ENCODE measurements at regions not wholly inside any gene's neighbourhood (a gene's known extent, or its start where the extent isn't known, plus 50 kb on each side); places are given as distances from the start of the nearest gene placed in this dataset.
"Not testable (repeated sequence)": the region's sequence is repeated elsewhere in the genome, so short reads cannot be mapped to it uniquely, and the experiment has no call there.

DNA sequence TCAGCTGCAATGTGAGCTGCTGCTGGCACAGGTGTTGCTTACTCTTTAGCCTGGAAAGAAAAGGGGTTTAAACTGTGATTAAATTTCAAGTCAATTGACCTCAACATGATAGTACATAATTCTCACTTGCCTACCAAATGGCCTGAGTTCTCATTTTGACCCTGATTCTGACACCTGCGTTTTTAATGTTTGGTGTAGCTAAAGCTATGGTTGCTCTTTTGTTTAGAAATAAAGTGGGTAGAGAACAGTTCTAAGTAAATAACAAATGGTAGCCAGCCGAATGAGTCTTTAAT lies 100.8 kb upstream of the SOX2 start:
- TF ChIP-seq, protein P1, sequence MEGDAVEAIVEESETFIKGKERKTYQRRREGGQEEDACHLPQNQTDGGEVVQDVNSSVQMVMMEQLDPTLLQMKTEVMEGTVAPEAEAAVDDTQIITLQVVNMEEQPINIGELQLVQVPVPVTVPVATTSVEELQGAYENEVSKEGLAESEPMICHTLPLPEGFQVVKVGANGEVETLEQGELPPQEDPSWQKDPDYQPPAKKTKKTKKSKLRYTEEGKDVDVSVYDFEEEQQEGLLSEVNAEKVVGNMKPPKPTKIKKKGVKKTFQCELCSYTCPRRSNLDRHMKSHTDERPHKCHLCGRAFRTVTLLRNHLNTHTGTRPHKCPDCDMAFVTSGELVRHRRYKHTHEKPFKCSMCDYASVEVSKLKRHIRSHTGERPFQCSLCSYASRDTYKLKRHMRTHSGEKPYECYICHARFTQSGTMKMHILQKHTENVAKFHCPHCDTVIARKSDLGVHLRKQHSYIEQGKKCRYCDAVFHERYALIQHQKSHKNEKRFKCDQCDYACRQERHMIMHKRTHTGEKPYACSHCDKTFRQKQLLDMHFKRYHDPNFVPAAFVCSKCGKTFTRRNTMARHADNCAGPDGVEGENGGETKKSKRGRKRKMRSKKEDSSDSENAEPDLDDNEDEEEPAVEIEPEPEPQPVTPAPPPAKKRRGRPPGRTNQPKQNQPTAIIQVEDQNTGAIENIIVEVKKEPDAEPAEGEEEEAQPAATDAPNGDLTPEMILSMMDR (IDR thresholded peaks at IDR 0.05; ENCODE audit: low read depth, low read length), result no peak
- no peak for DNase-seq (ENCODE audit: low read depth in 2 of 2)
- no peak overlapping the region for H3K4me3 ChIP-seq (replicated peaks in 1 of 2; ENCODE audit: low read depth in 2 of 2, low read length in 2 of 2)

DNA sequence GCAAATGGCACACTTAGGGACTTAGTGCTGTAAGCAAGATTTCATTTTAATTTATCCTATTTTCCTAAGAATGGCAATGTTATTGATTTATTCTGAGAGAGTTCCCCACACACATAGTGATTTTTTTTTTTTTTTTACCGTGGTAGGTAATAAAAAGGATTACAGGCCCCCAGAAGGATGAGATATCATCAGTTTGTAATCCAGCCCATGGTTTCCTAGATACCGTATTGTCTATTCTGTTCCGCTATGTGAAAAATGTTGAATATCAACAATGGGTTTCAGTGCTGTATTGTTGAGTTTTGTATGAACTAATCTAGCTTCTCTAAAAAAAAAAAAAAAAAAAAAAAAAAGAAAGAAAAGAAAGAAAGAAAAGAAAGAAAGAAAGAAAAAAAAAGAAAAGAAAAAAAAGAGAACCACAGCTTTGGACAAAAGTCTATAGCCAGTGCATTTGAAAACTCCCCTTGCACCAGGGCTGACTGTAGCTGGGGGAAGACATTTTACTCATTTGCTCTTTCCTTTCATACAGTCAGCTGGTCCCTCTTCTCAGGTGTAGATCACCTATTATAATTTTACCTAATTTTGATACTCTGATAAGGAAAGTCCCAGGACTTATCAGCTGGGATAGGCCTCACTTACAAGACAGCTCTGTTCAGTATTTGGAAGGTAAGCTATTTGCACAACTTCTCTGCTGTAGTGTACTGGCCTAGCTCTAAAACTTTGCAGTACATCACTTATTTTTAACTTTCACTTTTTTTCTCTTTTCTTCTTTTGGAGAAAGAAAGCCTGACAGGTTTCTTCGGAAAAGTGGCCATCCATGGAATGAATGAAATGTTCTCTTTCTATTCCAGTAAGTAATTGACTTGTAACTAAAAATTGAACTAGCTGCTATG lies 101.4 kb upstream of the SOX2 start:
- DNase-seq (ENCODE audit: low read depth in 2 of 2), result no peak
- TF ChIP-seq, protein P1 (IDR thresholded peaks at IDR 0.05; ENCODE audit: low read depth, low read length), result no peak
- no peak overlapping the region for H3K4me3 ChIP-seq (replicated peaks in 1 of 2; ENCODE audit: low read depth in 2 of 2, low read length in 2 of 2)

DNA sequence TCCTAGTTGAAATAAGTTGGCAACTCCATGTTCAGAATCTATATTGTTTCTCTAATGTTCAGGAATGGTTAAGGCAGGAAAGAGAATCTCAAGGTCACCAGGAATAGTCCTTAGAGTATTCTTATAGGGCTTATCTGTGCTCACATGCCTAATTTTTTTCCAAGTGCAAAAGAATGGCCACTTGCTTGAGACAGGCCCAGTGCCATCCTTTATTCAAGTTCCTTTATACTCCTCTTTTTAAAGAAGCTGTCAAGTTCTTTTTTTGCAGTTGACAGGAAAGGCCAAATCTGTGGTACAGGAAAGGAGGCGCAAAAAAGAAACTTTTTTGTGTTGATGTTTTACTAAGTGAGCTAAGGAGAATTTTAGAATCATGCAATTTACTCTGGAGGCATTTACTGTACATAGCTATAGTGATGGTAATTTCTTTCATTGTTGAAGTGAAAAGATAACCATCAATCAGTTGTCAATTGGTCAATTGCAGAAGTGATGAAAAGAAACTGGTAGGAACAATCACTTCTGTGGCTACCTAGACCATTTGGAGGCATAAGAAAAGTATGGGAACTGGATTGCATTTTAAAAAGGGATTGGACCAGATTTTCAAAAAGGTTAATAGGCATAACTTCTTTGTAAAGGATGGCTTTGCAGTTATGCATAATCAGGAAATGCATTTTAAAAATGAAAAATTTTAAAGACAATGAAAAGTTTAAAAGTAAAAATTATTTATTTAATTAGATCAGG lies 102.5 kb upstream of the SOX2 start:
- no peak for DNase-seq (ENCODE audit: low read depth in 2 of 2)
- TF ChIP-seq, protein P1 (IDR thresholded peaks at IDR 0.05; ENCODE audit: low read depth, low read length), result no peak
- no peak overlapping the region for H3K4me3 ChIP-seq (replicated peaks in 1 of 2; ENCODE audit: low read depth in 2 of 2, low read length in 2 of 2)

DNA sequence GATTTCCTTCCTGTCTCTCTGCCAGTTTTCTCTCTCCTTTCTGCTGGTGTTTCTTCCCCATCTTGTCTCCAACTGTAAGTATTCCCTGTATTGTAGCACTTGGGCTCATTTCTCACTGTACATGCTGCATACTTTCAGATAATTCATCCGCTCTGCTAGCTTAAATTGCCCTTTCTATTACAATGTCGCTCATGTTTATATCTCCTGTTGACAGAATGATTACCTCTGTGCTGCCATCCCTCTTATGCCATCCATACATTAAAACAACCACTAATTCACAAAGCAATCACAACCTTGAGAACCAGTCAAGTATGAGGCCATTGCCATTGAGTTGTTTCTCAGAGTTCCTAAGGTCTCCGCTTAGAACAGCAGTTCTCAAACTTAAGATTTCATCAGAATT lies 107.5 kb upstream of the SOX2 start:
- H3K4me3 ChIP-seq (replicated peaks in 1 of 2; ENCODE audit: low read depth in 2 of 2, low read length in 2 of 2), result no peak overlapping the region
- DNase-seq (ENCODE audit: low read depth in 2 of 2), result no peak
- TF ChIP-seq, protein P1 (IDR thresholded peaks at IDR 0.05; ENCODE audit: low read depth, low read length), result no peak

DNA sequence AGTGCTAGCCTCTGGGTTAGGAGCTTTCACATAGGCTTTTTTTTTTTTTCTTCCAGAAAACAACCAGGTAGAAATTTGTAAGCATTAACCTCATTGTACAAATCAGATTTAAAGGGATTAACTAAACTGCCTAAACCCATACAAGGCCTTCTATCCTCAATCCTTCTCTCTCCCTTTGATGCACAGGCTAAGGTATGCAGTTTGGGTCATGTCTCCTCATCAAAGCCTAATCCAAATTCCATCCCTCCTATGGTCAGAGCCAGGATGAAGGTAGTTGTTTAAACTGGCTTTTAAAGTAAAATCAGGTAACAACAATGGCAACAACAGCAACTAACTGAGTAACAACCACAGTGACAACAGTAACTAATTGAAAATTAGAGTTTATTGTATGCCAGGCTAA lies 115.6 kb upstream of the SOX2 start:
- DNase-seq (ENCODE audit: low read depth in 2 of 2), result no peak
- TF ChIP-seq, protein P1 (IDR thresholded peaks at IDR 0.05; ENCODE audit: low read depth, low read length), result no peak
- H3K4me3 ChIP-seq (replicated peaks in 1 of 2; ENCODE audit: low read depth in 2 of 2, low read length in 2 of 2), result no peak overlapping the region

DNA sequence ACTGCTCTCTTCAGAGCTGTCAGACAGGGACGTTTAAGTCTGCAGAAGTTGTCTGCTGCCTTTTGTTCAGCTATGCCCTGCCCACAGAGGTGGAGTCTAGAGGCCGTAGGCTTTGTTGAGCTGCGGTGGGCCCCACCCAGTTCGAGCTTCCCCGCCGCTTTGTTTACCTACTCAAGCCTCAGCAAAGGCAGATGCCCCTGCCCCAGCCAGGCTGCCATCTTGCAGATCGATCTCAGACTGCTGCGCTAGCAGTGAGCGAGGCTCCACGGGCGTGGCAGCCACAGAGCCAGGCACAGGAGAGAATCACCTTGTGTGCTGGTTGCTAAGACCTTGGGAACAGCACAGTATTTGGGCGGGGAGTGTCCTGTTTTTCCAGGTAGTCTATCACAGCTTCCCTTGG lies 120.8 kb upstream of the SOX2 start:
- not testable (repeated sequence) for DNase-seq (ENCODE audit: low read depth in 2 of 2)

DNA sequence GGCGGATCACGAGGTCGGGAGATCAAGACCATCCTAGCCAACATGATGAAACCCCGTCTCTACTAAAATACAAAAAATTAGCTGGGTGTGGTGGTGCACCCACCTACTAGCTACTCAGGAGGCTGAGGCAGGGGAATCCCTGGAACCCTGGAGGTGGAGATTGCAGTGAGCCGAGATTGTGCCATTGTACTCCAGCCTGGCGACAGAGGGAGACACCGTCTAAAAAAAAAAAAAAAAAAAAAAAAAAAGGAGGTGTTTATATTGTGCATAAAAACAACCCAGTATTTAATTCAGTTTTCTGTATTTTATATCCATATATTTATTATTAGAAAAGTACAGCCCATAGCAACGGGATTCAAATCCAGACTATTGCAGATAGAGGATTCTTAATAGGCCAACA lies 129.1 kb upstream of the SOX2 start:
- TF ChIP-seq, protein P1 (IDR thresholded peaks at IDR 0.05; ENCODE audit: low read depth, low read length), result no peak
- H3K4me3 ChIP-seq (replicated peaks in 1 of 2; ENCODE audit: low read depth in 2 of 2, low read length in 2 of 2), result no peak overlapping the region
- no peak for DNase-seq (ENCODE audit: low read depth in 2 of 2)

More for the DNA sequence above, 120.8 kb upstream of the SOX2 start:
- not testable (repeated sequence) for H3K4me3 ChIP-seq (replicated peaks in 1 of 2; ENCODE audit: low read depth in 2 of 2, low read length in 2 of 2)

Data from cardiac fibroblast (primary cell).